GM21786 (cell line): ENCODE measurements at regions not wholly inside any gene's neighbourhood (a gene's known extent, or its start where the extent isn't known, plus 50 kb on each side); places are given as distances from the start of the nearest gene placed in this dataset.

Experiments used
- ATAC-seq: cut with Tn5 transposase; IDR thresholded peaks from one replicate; pipeline ENCODE4 v1.9.1; 2021; ENCODE audit not compliant: unreplicated experiment

DNA sequence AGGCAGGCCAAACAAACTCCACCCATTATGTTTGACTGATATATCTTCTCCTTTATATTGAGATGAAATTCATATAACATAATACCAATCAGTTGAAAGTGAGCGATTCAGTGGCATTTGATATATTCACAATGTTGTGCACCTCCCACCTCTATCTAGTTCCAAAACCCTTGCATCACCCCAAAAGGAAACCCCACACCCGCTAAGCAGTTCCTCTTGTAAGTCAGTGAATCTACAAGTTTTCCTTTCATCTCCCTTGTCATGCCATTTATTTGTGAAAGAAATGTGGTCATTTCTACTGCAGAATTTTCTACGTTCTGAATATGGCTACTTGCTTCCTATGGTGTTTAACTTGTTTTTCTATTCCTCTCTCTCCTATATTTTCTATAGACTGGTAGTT is 99.4 kb upstream of the PTPN3 start:
- ATAC-seq: no peak

- ATAC-seq: no peak
Measured at GRCh38 chr9:109599131-109599530, 101.0 kb upstream of the PTPN3 start.

- no peak for ATAC-seq
Measured at GRCh38 chr9:109599711-109600110, 101.6 kb upstream of the PTPN3 start.

DNA sequence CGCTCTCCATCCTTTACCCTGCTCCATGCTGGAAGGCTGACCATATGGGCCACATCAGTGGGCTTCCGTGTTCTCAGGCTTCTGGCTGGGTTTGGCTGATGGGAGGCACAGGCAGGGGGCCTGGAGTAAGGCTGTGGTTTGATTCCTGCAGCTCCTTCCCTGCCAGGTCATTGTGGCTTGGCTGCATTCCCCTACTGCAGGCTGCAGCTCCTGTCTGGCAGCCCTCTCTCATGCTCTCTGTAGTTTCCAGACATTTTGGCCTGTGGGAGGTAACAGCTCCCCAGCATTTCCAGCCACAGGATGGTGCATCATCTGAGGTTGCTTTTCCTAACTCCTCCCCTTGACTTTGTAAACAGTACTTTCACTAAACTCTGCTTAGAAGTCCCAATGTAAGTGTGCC is 102.0 kb upstream of the PTPN3 start:
- no peak for ATAC-seq

DNA sequence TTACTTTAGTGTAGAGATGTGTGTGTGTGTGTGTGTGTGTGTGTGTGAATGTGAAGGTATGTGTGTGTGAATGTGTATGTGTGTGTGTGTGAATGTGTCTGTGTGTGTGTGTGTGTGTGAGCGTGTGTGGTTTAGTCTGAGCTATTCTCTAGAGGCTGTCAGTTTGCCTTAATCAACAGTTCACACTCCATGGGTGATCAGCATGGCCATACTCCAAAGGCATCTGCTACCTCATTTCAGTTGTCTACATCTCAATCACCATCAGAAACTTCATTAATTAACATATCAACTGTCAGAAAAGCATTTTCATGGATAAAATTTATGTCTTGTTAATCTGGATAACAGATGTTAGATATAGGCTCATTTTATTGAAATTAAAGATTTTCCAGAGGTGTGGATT is 103.1 kb upstream of the PTPN3 start:
- no peak for ATAC-seq

DNA sequence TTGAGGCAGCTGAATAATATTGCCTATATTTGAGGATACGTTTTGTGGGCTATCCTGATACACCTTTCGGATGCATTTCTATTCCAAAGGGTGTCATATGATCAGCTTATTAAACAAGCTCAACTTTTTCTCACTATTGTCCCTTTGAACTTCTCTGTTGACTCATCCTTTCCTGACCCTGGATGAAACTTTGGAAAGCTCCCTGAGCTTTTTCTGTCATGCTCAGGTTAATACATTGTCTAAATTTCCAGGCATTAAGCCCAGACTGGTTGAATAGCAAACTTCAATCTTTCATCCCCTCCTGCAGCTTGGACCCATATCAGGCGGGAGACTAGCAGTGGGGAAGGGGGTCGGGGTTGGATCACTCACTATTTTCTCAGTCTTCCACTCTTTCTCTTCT is 104.9 kb upstream of the PTPN3 start:
- ATAC-seq: no peak

DNA sequence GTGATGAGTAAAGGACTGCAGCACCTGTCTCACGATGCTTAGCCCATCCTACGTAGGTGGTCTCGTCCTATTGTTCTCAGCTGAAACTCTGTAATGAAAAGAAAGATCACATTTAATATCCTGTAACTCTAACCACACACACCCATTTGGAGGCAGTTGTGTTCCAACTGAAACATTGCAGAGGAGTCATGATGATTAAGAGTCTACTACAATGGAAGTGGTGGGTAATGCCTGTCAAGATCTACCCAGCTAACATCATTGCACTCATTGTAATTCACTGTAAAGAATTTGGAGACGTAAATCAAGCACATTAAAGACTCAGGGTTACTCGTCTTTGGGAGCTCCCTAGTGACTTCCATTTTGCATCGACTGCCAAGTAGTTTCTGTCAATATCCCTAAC is 106.0 kb upstream of the PTPN3 start:
- ATAC-seq: no peak

- ATAC-seq: no peak
Measured at GRCh38 chr9:109604781-109605180, 106.7 kb upstream of the PTPN3 start.

- no peak for ATAC-seq
Measured at GRCh38 chr9:109609060-109609459, 111.0 kb upstream of the PTPN3 start.

GRCh38 chr9:109616571-109617120 is 118.5 kb upstream of the PTPN3 start:
- no peak for ATAC-seq

GRCh38 chr9:109619310-109619709 is 121.2 kb upstream of the PTPN3 start:
- no peak for ATAC-seq

- ATAC-seq: no peak
Measured at GRCh38 chr9:109624143-109624542, 126.0 kb upstream of the PTPN3 start.

- ATAC-seq: no peak
Measured at GRCh38 chr9:109624896-109625295, 126.8 kb upstream of the PTPN3 start.

DNA sequence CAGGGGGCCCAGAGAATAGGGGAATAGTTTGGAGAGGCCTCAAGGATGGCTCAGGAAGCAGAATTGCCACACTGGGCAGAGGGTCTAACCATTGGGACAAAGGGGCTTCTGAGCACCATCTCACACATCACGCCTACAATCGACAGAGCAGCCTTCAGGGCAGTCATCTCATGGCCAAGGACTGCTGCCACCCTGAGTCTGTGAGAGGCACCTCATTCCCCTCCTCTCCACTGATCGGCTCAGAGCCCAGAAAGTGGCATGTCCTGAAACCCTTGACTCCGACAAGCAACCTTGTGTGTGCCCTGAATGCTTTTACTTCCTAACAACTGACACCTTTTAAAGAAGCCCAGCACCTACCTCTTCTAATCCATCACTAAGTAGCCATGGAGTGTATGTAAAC is 128.9 kb upstream of the PTPN3 start:
- no peak for ATAC-seq

DNA sequence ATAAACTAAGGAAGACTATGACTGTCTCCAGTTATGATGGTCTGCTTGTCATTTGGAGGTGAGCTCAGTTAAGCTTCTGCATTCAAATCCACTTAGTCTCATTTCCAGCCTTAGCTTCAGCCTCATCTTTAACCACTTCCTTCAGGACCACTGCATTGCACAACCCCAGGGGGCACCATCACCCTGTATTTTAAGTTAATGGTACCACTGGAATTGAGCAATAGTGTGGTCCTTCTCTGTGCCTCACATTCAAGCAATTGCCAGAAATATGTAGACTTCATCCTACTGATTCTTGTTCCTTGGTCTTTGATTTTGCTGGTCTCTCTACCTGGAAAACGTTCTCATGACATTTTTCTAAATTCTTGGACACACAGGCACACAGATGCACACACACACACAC is 131.5 kb upstream of the PTPN3 start:
- ATAC-seq: no peak

- ATAC-seq: no peak
Measured at GRCh38 chr9:109632817-109633216, 134.7 kb upstream of the PTPN3 start.

GRCh38 chr9:109639674-109640579 is 140.1 kb upstream of the PALM2AKAP2 start:
- no peak for ATAC-seq

- no peak for ATAC-seq
Measured at GRCh38 chr9:109640580-109641371, 139.2 kb upstream of the PALM2AKAP2 start.

GRCh38 chr9:109641372-109641659 is 138.7 kb upstream of the PALM2AKAP2 start:
- ATAC-seq: no peak

GRCh38 chr9:109652112-109652511 is 127.9 kb upstream of the PALM2AKAP2 start:
- ATAC-seq: no peak

- no peak for ATAC-seq
Measured at GRCh38 chr9:109652971-109653370, 127.0 kb upstream of the PALM2AKAP2 start.

- no peak for ATAC-seq
Measured at GRCh38 chr9:109653470-109653869, 126.5 kb upstream of the PALM2AKAP2 start.
